Liver (tissue), 8 donors: ENCODE measurements at regions not wholly inside any gene's neighbourhood (a gene's known extent, or its start where the extent isn't known, plus 50 kb on each side); places are given as distances from the start of the nearest gene placed in this dataset.

ENCODE experiments used
- DNase-seq: peaks from one replicate; pipeline ENCODE4 v3.0.0-alpha.2; 2017; ENCODE audit warnings: low spot score
- H3K27ac ChIP-seq, 2 donors: one replicate each; pipeline ENCODE4 v1.7.0; 2013; ENCODE audit warnings: inconsistent platforms in 2 of 2, low read length in 2 of 2, control low read depth in 1 of 2, low read depth in 1 of 2, mild to moderate bottlenecking in 1 of 2
- H3K27me3 ChIP-seq, 4 donors: one replicate each; pipeline versions ENCODE4 v1.6.1 to v1.7.0; 2013; ENCODE audit warnings: low read length in 3 of 4, inconsistent platforms in 1 of 4, mild to moderate bottlenecking in 1 of 4, moderate library complexity in 1 of 4; ENCODE audit not compliant: control insufficient read depth in 4 of 4, insufficient read depth in 4 of 4
- H3K36me3 ChIP-seq, 4 donors: one replicate each; pipeline versions ENCODE4 v1.6.1 to v1.7.0; 2013; ENCODE audit warnings: low read length in 3 of 4, mild to moderate bottlenecking in 3 of 4, low read depth in 1 of 4, moderate library complexity in 1 of 4; ENCODE audit not compliant: control insufficient read depth in 4 of 4, insufficient read depth in 3 of 4
- H3K4me1 ChIP-seq, 4 donors: one replicate each; pipeline versions ENCODE4 v1.6.1 to v1.7.0; 2013; ENCODE audit warnings: low read length in 3 of 4, mild to moderate bottlenecking in 3 of 4, moderate library complexity in 1 of 4; ENCODE audit not compliant: control insufficient read depth in 4 of 4, insufficient read depth in 4 of 4
- H3K4me3 ChIP-seq, 3 donors: one replicate each; pipeline versions ENCODE4 v1.6.1 to v1.7.0; 2013; ENCODE audit warnings: low read length in 3 of 3, control low read depth in 1 of 3, low read depth in 1 of 3, mild to moderate bottlenecking in 1 of 3
- H3K9ac ChIP-seq, 2 donors: one replicate each; pipeline ENCODE4 v1.7.0; 2013; ENCODE audit warnings: low read length in 2 of 2, mild to moderate bottlenecking in 2 of 2, moderate library complexity in 2 of 2, control low read depth in 1 of 2, low read depth in 1 of 2
- H3K9me3 ChIP-seq, 4 donors: one replicate each; pipeline versions ENCODE4 v1.6.1 to v1.7.0; 2013; ENCODE audit warnings: low read length in 3 of 4; ENCODE audit not compliant: control insufficient read depth in 4 of 4
- EGR1 ChIP-seq, 2 donors: IDR thresholded peaks; 2 replicates each; pipeline ENCODE4 v1.6.1; 2016 to 2018; ENCODE audit warnings: antibody characterized with exemption in 2 of 2, low read depth in 2 of 2
- FOXA1 ChIP-seq: IDR thresholded peaks from 2 replicates; pipeline ENCODE4 v1.6.1; 2016; ENCODE audit warnings: antibody characterized with exemption
- FOXA2 ChIP-seq: IDR thresholded peaks from 2 replicates; pipeline ENCODE4 v1.6.1; 2016; ENCODE audit warnings: antibody characterized with exemption
- GABPA ChIP-seq, 2 donors: IDR thresholded peaks in 1 of 2; conservative IDR thresholded peaks in 1 of 2; 2 replicates each; pipeline ENCODE4 v1.6.1; 2016; ENCODE audit warnings: antibody characterized with exemption in 2 of 2, mild to moderate bottlenecking in 1 of 2, moderate library complexity in 1 of 2
- HNF4A ChIP-seq, 2 donors: conservative IDR thresholded peaks; 2 replicates each; pipeline ENCODE4 v1.6.1; 2016; ENCODE audit warnings: antibody characterized with exemption in 2 of 2, mild to moderate bottlenecking in 2 of 2
- HNF4G ChIP-seq: IDR thresholded peaks from 2 replicates; pipeline ENCODE4 v1.6.1; 2016; ENCODE audit warnings: antibody characterized with exemption
- JUND ChIP-seq, 2 donors: IDR thresholded peaks; 2 replicates each; pipeline ENCODE4 v1.6.1; 2016; ENCODE audit warnings: antibody characterized with exemption in 2 of 2
- MAX ChIP-seq: IDR thresholded peaks from 2 replicates; pipeline ENCODE4 v1.6.1; 2016; ENCODE audit warnings: antibody characterized with exemption
- NR2F2 ChIP-seq: IDR thresholded peaks from 2 replicates; pipeline ENCODE4 v1.6.1; 2016; ENCODE audit warnings: antibody characterized with exemption
- RAD21 ChIP-seq, 2 donors: IDR thresholded peaks; 2 replicates each; pipeline ENCODE4 v1.6.1; 2016; ENCODE audit warnings: antibody characterized with exemption in 2 of 2, mild to moderate bottlenecking in 2 of 2
- REST ChIP-seq: IDR thresholded peaks from 2 replicates; pipeline ENCODE4 v1.6.1; 2016; ENCODE audit warnings: antibody characterized with exemption, mild to moderate bottlenecking
- RXRA ChIP-seq, 2 donors: IDR thresholded peaks; 2 replicates each; pipeline ENCODE4 v1.6.1; 2017 to 2018; ENCODE audit warnings: antibody characterized with exemption in 2 of 2, mild to moderate bottlenecking in 1 of 2
- SP1 ChIP-seq: IDR thresholded peaks from 2 replicates; pipeline ENCODE4 v1.6.1; 2018; ENCODE audit warnings: antibody characterized with exemption, mild to moderate bottlenecking
- TAF1 ChIP-seq: conservative IDR thresholded peaks from 2 replicates; pipeline ENCODE4 v1.6.1; 2016; ENCODE audit warnings: antibody characterized with exemption, mild to moderate bottlenecking
- YY1 ChIP-seq: IDR thresholded peaks from 2 replicates; pipeline ENCODE4 v1.6.1; 2016; ENCODE audit warnings: antibody characterized with exemption, mild to moderate bottlenecking
- WGBS: extraction: QIAGEN DNeasy Blood & Tissue Kit; methylation state at CpG from one replicate; pipeline ENCODE4 v1.1.7; 2013; 5-methylcytosine and 5-hydroxymethylcytosine counted together
- TF ChIP-seq, protein P1 (sequence below): fragments of 150-350 bp; IDR thresholded peaks from 2 replicates; pipeline ENCODE4 v1.5.1; 2017; ENCODE audit warnings: improper control_type of control experiment, low read depth, low read length; ENCODE audit not compliant: missing input control
- TF ChIP-seq, protein P2 (sequence below): IDR thresholded peaks from 2 replicates; pipeline ENCODE4 v1.6.1; 2016; ENCODE audit warnings: antibody characterized with exemption
- TF ChIP-seq, protein P3 (sequence below): IDR thresholded peaks from 2 replicates; pipeline ENCODE4 v1.6.1; 2016; ENCODE audit warnings: antibody characterized with exemption
- donor health status: healthy.
- donor health status: healthy.
- donor health status: healthy.
- donor health status: healthy.
- donor health status: healthy.

DNA sequence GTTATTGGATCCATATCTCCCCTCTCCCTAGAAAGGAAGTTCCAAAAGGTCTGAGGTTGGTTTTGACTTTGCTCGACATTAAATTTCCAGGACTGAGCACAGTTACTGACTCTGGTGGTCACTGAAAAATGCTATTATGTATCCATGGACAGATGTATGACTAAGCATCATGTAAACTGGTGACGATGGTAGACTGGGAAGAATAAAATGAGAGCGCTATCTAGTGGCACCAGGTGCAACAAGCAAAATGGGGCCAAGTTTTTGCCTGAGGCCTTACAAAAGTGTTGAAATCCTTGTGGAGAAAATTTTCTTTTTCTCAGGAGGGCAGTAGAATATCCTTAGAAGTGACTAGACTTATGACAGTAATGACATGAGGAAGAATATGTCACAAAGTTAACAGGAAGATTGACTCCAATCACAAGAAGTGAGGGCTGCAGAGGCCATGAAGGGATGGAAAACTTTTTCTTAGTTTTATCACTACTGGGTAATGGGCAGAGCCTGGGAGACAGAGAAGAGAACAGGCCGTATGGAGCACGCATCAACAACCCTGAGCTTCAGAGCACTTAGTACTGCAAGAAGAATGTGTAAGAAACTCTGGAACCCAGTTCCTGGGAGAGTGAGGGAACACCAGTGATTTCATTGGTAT lies 88.9 kb upstream of the ELOVL5 start:
- Histone ChIP-seq H3K9ac (no peak overlapping the region), H3K9me3 (no peaks in the 10 kb centered on the region), H3K27me3 (no peaks in the 10 kb centered on the region), H3K4me1 (peaks cover 5 to 33% (median 16%) of the 10 kb centered on the region in 4 donors), H3K36me3 (no peaks in the 10 kb centered on the region), H3K27ac (peak overlapping the region; percentile 24 to 43), H3K4me3 (no peak overlapping the region)
- TF ChIP-seq FOXA1 (no peak), GABPA (IDR thresholded peaks at IDR 0.05 in 1 of 2, conservative IDR thresholded peaks at IDR 0.05 in 1 of 2) (no peak), RXRA (IDR thresholded peaks at IDR 0.05) (peak in 1 of 2 donors; percentile 34), EGR1 (IDR thresholded peaks at IDR 0.05; ENCODE audit: low read depth in 2 of 2) (no peak), HNF4A (conservative IDR thresholded peaks at IDR 0.05) (no peak), REST (no peak), NR2F2 (no peak), MAX (no peak), SP1 (no peak), YY1 (peak; percentile 76), HNF4G (no peak), TAF1 (no peak), JUND (IDR thresholded peaks at IDR 0.05) (no peak), FOXA2 (no peak), RAD21 (IDR thresholded peaks at IDR 0.05) (peak; percentile 93 to 94)
- TF ChIP-seq, protein P1, sequence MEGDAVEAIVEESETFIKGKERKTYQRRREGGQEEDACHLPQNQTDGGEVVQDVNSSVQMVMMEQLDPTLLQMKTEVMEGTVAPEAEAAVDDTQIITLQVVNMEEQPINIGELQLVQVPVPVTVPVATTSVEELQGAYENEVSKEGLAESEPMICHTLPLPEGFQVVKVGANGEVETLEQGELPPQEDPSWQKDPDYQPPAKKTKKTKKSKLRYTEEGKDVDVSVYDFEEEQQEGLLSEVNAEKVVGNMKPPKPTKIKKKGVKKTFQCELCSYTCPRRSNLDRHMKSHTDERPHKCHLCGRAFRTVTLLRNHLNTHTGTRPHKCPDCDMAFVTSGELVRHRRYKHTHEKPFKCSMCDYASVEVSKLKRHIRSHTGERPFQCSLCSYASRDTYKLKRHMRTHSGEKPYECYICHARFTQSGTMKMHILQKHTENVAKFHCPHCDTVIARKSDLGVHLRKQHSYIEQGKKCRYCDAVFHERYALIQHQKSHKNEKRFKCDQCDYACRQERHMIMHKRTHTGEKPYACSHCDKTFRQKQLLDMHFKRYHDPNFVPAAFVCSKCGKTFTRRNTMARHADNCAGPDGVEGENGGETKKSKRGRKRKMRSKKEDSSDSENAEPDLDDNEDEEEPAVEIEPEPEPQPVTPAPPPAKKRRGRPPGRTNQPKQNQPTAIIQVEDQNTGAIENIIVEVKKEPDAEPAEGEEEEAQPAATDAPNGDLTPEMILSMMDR, result peak; percentile 76
- TF ChIP-seq, protein P2, sequence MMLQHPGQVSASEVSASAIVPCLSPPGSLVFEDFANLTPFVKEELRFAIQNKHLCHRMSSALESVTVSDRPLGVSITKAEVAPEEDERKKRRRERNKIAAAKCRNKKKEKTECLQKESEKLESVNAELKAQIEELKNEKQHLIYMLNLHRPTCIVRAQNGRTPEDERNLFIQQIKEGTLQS, result peak; percentile 38
- TF ChIP-seq, protein P3, sequence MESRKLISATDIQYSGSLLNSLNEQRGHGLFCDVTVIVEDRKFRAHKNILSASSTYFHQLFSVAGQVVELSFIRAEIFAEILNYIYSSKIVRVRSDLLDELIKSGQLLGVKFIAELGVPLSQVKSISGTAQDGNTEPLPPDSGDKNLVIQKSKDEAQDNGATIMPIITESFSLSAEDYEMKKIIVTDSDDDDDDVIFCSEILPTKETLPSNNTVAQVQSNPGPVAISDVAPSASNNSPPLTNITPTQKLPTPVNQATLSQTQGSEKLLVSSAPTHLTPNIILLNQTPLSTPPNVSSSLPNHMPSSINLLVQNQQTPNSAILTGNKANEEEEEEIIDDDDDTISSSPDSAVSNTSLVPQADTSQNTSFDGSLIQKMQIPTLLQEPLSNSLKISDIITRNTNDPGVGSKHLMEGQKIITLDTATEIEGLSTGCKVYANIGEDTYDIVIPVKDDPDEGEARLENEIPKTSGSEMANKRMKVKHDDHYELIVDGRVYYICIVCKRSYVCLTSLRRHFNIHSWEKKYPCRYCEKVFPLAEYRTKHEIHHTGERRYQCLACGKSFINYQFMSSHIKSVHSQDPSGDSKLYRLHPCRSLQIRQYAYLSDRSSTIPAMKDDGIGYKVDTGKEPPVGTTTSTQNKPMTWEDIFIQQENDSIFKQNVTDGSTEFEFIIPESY, result no peak
- WGBS, result 44% methylated on average over 5 of the region's 5 CpGs
- no peak for DNase-seq
